HG03064 (cell line): ENCODE measurements at regions not wholly inside any gene's neighbourhood (a gene's known extent, or its start where the extent isn't known, plus 50 kb on each side); places are given as distances from the start of the nearest gene placed in this dataset.
"Not testable (repeated sequence)": the region's sequence is repeated elsewhere in the genome, so short reads cannot be mapped to it uniquely, and the experiment has no call there.

Experiments used
- ATAC-seq: cut with Tn5 transposase; IDR thresholded peaks from one replicate; pipeline ENCODE4 v1.9.1; 2021; ENCODE audit warnings: low read depth; ENCODE audit not compliant: unreplicated experiment

DNA sequence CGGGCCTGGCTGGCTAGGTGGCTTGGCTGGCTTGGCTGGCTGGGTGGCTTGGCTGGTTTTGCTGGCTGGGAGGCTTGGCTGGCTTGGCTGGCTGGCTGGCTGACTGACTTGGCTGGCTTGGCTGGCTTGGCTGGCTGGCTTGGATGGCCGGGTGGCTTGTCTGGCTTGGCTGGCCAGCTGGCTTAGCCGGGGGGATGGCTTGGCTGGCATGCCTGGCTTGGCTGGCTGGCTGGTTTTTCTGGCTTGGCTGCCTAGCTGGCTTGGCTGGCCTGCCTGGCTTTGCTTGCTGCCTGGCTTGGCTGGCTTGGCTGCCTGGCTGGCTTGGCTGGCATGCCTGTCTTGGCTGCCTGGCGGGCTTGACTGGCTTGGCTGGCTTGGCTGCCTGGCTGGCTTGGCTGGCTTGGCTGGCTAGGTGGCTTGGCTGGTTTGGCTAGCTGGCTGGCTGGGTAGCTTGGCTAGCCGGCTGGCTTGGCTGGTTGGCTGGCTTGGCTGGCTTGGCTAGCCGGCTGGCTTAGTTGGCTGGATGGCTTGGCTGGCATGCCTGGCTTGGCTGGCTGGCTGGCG lies 2829.6 kb downstream of the RPIA start:
- not testable (repeated sequence) for ATAC-seq

DNA sequence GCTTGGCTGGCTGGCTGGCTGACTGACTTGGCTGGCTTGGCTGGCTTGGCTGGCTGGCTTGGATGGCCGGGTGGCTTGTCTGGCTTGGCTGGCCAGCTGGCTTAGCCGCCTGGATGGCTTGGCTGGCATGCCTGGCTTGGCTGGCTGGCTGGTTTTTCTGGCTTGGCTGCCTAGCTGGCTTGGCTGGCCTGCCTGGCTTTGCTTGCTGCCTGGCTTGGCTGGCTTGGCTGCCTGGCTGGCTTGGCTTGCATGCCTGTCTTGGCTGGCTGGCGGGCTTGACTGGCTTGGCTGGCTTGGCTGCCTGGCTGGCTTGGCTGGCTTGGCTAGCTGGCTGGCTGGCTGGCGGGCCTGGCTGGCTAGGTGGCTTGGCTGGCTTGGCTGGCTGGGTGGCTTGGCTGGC lies 2830.5 kb downstream of the RPIA start:
- ATAC-seq: not testable (repeated sequence)

DNA sequence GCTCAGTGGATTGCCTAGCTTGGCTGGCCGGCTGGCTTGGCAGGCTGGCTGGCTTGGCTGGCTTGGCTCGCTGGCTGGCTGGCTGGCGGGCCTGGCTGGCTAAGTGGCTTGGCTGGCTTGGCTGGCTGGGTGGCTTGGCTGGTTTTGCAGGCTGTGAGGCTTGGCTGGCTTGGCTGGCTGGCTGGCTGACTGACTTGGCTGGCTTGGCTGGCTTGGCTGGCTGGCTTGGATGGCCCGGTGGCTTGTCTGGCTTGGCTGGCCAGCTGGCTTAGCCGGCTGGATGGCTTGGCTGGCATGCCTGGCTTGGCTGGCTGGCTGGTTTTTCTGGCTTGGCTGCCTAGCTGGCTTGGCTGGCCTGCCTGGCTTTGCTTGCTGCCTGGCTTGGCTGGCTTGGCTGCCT lies 2831.4 kb downstream of the RPIA start:
- not testable (repeated sequence) for ATAC-seq

DNA sequence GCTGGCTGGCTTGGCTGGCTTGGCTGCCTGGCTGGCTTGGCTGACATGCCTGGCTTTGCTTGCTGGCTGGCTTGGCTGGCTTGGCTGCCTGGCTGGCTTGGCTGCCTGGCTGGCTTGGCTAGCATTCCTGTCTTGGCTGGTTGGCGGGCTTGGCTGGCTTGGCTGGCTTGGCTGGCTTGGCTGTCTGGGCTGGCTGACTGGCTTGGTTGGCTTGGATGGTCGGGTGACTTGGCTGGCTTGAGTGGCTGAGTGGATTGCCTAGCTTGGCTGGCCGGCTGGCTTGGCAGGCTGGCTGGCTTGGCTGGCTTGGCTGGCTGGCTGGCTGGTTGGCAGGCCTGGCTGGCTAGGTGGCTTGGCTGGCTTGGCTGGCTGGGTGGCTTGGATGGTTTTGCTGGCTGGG lies 2832.3 kb downstream of the RPIA start:
- not testable (repeated sequence) for ATAC-seq

DNA sequence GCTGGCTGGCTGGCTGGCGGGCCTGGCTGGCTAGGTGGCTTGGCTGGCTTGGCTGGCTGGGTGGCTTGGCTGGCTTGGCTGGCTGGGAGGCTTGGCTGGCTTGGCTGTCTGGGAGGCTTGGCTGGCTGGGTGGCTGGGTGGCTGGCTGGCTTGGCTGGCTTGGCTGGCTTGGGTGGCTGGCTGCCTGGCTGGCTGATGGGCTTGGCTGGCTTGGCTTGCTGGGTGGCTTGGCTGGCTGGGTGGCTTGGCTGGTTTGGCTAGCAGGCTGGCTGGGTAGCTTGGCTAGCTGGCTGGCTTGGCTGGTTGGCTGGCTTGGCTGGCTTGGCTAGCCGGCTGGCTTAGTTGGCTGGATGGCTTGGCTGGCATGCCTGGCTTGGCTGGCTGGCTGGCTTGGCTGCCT lies 2834.1 kb downstream of the RPIA start:
- not testable (repeated sequence) for ATAC-seq

DNA sequence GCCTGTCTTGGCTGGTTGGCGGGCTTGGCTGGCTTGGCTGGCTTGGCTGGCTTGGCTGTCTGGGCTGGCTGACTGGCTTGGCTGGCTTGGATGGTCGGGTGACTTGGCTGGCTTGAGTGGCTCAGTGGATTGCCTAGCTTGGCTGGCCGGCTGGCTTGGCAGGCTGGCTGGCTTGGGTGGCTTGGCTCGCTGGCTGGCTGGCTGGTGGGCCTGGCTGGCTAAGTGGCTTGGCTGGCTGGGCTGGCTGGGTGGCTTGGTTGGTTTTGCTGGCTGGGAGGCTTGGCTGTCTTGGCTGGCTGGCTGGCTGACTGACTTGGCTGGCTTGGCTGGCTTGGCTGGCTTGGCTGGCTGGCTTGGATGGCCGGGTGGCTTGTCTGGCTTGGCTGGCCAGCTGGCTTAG lies 2834.6 kb downstream of the RPIA start:
- ATAC-seq: not testable (repeated sequence)

DNA sequence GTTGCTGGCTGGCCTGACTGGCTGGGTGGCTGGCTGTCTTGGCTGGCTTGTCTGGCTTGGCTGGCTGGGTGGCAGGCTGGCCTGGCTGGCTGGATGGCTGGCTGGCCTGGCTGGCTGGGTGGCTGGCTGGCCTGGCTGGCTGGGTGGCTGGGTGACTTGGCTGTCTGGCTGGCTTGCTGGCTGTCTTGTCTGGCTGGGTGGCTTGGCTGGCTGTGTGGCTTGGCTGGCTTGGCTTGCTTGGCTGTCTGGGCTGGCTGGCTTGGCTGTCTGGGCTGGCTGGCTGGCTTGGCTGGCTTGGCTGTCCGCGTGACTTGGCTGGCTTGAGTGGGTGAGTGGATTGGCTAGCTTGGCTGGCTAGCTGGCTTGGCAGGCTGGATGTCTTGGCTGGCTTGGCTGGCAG lies 2835.6 kb downstream of the RPIA start:
- not testable (repeated sequence) for ATAC-seq

DNA sequence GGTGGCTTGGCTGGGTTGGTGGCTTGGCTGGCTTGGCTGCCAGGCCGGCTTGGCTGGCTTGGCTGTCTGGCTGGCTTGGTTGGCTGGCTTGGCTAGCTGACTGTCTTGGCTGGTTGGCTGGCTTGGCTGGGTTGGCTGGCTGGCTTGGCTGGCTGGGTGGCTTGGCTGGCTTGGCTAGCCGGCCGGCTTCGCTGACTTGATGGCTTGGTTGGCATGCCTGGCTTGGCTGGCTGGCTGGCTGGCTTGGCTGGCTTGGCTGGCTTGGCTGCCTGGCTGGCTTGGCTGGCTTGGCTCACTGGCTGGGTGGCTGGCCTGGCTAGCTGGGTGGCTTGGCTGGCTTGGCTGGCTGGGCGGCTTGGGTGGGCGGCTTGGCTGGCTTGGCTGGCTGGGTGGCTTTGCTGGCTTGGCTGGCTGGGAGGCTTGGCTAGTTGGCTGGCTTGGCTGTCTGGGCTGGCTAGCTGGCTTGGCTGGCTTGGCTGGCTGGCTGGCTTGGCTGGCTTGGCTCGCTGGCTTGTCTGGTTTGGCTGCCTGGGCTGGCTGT lies 2836.1 kb downstream of the RPIA start:
- not testable (repeated sequence) for ATAC-seq

DNA sequence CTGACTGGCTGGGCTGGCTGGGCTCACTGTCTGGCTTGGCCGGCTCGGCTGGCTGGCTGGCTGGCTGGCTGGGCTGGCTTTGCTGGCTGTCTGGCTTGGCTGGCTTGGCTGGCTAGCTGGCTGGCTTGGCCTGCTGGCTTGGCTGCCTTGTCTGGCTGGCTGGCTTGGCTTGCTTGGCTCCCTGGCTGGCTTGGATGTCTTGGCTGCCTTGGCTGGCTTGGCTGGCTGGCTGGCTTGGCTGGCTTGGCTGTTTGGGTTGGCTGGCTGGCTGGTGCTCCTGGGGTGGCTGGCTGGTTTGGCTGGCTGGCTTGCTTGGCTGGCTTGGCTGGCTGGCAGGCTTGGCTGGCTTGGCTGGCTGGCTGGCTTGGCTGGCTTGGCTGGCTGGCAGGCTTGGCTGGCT lies 2836.9 kb downstream of the RPIA start:
- ATAC-seq: not testable (repeated sequence)

DNA sequence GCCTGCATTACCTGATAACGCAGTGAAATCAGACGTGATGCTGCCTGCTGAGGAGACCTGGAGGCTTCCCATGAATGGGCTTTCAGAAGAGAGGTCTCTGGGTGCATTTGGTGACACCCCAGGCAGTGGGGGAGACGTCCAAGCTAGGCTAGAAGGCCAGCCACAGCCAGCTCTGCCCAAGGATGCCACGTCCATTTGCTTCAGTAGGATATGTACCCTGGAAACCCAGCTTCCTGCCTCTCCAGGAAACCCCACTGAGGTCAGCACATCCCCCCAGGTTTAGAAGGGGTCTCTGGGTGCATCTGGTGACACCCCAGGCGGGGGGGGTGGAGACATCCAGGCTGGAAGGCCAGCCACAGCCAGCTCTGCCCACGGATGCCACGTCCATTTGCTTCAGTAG lies 2844.6 kb downstream of the RPIA start:
- ATAC-seq: not testable (repeated sequence)

DNA sequence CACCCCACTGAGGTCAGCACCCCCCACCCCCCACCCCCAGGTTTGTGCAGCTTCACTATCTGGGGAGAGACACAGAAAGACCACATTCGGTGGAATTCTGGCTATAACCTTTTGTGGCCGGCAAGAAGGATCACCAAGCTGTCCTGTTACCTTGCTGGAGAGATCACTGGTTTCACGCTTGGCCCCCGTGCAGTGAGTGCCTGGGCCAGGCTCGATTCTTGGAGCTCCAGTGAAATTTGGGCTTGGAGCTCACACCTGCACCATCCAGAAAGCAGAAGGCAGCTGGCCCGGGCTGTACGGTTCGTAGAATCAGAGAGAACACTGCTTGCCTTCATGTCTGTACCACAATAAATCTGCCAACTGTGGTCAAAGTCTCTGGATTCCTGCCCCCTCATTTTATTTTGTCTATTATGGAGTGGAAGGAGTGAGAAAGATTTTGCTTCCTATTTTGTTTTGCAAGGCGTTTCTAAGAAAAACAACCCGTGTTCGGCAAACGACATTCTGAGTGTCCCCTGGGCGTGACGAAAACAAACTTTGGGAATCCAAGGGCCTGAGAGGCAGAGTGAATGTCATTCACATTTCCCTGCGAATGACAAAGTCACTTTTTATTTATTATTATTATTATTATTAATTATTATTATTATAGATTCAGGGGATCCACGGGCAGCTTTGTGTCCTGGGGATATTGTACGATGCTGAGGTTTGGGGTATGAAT lies 2845.2 kb downstream of the RPIA start:
- ATAC-seq: not testable (repeated sequence)

DNA sequence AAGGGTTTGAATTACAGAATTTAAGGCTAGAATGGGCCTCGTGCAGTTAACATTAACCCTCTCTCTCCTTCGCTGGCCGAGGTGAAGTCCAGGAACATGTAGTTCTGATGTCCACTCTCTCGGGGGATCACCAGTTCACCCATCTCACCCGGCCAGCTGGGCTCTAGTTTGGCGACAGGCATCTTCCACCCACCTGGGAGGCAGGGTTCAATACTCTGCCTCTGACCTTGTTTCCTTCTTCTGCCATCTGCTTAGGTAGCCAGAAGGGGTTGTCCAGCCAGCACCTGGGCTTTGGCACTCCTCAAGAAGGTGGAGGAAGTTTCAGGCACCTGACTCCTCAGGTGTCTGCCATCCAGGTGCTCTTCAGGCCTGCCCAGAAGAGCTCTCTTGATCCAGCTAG lies 2857.8 kb downstream of the RPIA start:
- ATAC-seq: not testable (repeated sequence)

DNA sequence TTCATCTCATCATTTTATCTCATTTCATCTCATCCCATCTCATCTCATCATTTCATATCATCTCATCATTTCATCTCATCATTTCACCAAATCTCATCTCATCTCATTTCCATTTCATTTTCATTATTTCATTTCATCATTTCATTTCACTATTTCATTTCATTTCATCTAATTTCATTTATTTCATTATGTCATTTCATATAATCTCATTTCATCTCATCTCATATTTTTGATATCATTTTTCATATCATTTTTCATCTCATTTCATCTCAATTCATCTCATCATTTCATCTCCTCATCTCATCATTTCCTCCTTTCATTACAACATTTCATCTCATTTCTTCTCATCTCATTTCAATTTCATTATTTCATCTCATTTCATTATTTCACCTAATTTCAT lies 2866.8 kb downstream of the RPIA start:
- ATAC-seq: not testable (repeated sequence)

DNA sequence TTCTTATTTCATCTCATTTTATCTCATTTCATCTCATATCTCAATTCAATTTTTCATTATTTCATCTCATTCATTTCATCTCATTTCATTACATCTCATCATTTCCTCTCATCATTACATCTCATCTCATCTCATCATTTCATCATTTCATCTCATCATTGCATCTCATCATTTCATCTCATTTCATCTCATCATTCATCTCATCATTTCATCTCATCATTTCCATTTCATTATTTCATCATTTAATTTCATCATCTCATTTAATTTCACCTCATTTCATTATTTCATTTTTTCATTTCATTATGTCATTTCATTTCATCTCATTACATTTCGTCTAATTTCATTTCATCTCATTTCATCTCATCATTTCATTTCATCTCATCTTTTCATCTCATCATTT lies 2867.8 kb downstream of the RPIA start:
- ATAC-seq: not testable (repeated sequence)

DNA sequence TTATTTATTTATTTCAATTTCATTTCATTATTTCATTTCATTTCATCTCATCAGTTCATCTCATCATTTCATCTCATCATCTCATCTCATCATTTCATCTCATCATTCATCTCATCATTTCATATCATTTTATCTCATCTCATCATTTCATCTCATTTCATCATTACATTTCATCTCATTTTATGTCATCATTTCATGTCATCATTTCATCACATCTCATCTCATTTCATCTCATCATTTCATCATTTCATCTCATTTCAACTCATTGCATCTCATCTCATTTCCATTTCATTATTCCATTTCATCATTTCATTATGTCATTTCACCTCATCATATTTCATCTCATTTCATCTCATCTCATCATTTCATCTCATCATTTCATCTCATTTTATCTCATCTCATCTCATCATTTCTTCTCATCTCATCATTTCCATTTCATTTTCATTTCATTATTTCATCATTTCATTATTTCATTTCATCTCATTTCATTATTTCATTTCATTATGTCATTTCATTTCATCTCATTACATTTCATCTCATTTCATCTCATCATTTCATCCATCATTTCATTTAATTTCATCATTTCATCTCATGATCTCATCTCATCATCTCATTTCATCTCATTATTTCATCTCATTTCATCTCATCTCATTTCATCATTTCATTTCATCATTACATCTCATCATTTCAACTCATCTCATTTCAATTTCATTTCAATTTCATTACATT lies 2868.6 kb downstream of the RPIA start:
- ATAC-seq: not testable (repeated sequence)

DNA sequence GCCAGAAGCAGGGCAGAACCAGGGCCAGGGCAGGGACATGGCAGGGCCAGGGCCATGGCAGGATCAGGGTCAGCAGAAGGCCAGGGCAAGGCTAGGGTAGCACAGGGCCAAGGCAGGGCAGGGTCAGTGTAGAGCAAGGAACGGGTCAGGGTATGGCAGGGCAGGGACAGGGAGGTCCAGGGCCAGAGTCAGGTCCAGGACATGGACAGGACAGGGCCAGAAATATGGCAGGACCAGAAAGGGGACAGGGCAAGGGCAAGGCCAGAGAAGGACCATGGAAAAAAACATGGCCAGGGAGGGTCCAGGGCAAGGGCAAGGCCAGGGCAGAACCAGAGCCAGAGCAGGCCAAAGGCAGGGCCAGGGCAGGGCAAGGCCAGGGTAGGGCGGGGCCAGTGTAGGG lies 2870.7 kb downstream of the RPIA start:
- not testable (repeated sequence) for ATAC-seq

DNA sequence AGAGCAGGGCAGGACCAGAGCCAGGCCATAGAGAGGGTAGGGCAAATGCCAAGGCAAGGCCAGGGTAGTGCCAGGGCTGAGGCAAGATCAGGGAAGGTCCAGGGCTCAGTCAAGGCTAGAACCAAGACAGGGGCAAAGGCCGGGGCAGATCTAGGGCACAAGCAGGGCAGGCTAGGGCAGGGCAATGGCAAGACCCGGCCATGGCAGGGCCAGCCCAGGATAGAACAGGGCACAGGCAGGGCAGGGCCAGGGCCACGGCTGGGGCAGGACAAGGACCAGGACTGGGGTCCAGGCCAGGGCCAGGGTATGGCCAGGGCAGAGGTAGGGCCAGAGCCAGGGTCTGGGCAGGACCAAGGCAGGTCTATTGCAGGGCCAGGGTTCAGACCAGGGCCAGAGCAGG lies 2873.2 kb downstream of the RPIA start:
- not testable (repeated sequence) for ATAC-seq

DNA sequence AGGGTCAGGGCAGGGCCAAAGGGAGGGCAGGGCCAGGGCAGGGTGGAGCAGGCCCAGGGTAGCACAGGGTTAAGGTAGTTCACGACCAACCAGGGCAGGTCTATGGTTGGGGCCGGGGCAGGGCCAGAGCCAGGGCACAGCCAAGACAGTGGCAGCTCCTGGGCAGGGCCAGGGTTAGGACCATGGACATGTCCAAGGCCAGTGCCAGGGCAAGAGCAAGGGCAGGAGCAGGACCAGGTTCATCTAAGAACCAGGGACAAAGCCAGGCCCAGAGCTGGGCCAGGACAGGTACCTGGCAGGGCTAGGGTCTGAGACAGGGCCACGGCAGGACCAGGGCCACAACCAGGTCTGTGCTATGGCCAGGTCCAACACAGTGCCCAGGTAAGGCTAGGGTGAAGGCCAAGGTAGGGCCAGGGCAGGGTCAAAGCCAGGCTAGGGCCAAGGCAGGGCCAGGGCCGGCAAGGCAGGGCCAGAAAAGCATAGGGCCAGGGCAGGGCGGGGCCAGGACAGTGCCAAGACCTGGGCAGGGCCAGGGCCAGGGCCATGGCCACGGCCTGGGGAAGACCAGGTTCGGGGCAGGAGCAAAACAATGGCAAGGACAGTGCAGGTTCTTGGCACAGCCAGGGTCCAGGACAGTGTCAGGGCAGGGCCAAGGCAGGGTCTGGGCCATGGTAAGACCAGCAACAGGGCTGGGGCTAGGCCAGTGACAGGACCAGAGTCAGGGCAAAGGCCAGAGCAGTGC lies 2874.4 kb downstream of the RPIA start:
- not testable (repeated sequence) for ATAC-seq

DNA sequence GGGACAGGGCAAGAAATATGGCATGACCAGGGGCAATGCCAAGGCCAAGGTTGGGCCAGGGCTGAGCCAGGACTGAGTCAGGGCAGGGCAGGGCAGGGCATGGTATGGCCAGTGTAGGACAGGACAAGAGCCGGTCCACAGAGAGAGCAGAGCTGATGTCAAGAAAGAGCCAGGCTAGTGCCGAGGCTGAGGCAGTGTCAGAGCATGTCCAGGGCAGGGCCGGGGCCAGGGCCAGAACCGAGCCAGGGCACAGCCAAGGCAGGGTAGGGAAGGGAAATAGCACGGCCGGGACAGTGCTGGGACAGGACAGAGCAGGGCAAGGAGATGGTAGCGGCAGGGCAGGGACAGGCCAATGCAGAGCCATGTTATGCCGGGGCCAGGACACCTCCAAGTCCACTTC lies 2875.1 kb downstream of the RPIA start:
- not testable (repeated sequence) for ATAC-seq

DNA sequence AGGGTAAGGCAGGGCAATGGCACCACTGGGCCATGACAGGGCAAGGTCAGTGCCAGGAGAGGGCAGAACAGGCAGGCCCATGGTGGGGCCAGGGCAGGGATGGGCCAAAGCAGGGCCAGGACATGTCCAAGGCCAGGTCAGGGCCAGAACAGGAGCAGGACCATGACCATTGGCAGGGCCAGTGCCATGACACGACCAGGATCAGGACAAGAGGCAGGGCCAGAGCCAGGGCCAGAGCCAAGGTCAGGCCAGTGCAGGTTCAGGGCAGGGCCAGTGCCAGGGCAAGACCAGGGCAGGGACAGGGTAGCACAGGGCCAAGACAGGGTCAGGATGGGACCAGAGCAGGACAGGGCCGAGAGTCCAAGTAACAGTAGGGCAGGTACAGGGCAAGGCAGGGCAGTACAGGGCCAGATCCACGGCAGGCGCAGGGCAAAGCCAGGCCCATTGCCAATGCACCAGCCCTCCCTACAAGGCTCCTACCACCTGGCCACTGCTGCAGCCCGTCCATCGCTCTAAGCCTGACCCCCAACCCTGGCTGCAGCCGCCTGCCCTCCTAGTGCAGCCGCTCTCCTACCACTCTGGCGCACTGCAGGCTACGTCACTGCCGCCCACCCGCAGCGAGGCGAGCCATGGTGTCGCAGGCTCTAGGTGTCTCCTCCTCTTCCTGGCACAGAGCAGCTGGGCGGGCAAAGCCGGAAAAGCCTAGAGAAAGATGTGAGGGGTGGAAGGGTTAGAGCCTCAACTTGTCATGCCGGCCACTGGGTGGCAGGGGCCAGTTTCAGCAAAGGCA lies 2876.3 kb downstream of the RPIA start:
- ATAC-seq: not testable (repeated sequence)
